ENCODE measurements at regions not wholly inside any gene's neighbourhood (a gene's known extent, or its start where the extent isn't known, plus 50 kb on each side); places are given as distances from the start of the nearest gene placed in this dataset.

DNA sequence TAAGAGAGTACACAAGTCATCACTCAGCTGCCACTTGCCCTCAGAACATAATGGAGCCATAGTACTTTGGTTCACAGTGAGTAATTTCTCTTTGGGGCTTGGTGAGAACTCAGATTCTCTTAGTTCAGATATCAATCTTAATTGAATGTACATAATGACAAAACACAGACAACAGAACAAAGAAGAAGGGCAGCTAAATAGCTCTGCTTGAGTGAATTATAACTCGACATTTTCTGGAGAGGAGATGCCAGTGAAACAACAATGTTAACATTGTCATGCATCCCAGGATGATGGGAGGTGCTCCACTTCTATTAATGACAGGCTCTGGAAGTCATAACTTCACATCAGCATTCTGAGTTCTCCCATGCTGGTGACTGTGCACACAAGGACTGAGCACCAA lies 508.1 kb downstream of the TMEM135 start:
- Histone ChIP-seq H4K20me1 (ENCODE audit: insufficient read depth) (no peaks in the 10 kb centered on the region), H3K4me2 (ENCODE audit: low read length) (no peak overlapping the region), H2AFZ (ENCODE audit: low read depth, low read length) (no peak overlapping the region), H3K9me3 (ENCODE audit: low read length) (no peaks in the 10 kb centered on the region), H3F3A (ENCODE audit: insufficient read depth, low read length, poor library complexity, severe bottlenecking) (no peaks in the 10 kb centered on the region), H3K36me3 (ENCODE audit: insufficient read depth, low read length) (no peaks in the 10 kb centered on the region), H3K27ac (ENCODE audit: low read length) (no peak overlapping the region), H3K9me2 (ENCODE audit: insufficient read depth, low read length) (no peaks in the 10 kb centered on the region), H3K9ac (ENCODE audit: low read length) (no peak overlapping the region), H3K79me2 (replicated peaks; ENCODE audit: insufficient read depth, low read length) (no peaks in the 10 kb centered on the region), H3K4me3 (ENCODE audit: low read length) (no peak overlapping the region), H3K27me3 (ENCODE audit: insufficient read depth, low read depth, low read length) (no peaks in the 10 kb centered on the region)
- no peak for TF ChIP-seq RAD21 (conservative IDR thresholded peaks at IDR 0.05)
- no peak for TF ChIP-seq EP300 (conservative IDR thresholded peaks at IDR 0.05; ENCODE audit: poor library complexity, severe bottlenecking)
- no peak for TF ChIP-seq EZH2 (IDR thresholded peaks at IDR 0.05; ENCODE audit: borderline replicate concordance, insufficient read depth, low read length, poor library complexity, severe bottlenecking)
- TF ChIP-seq MXI1 (conservative IDR thresholded peaks at IDR 0.05; ENCODE audit: poor library complexity, severe bottlenecking) = no peak

DNA sequence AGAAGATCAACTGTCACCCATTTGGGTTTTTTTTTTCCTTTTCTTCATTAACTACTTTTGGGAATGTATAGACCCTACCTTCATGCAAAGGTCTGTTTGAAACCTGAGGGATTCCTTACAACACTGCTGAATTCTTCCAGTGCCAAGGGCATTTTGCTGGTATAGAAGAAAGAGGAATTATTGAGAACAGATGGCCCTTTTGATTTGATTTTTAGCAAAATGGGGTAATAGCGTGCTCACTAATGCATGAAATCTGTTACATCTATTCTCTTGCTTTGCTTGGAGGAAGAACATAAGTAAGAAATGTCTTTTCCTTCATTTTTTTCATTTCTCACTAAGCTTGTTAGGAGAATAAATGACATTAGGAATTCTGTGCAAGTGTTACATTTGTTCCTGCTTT lies 501.9 kb downstream of the TMEM135 start:
- TF ChIP-seq SMC3 (conservative IDR thresholded peaks at IDR 0.05; ENCODE audit: poor library complexity) (no peak), REST (IDR thresholded peaks at IDR 0.05; ENCODE audit: borderline replicate concordance) (no peak), POLR2AphosphoS5 (IDR thresholded peaks at IDR 0.05) (no peak), TAF1 (IDR thresholded peaks at IDR 0.05; ENCODE audit: low read depth) (no peak), MXI1 (conservative IDR thresholded peaks at IDR 0.05; ENCODE audit: poor library complexity, severe bottlenecking) (no peak), EP300 (conservative IDR thresholded peaks at IDR 0.05; ENCODE audit: poor library complexity, severe bottlenecking) (no peak)
- TF ChIP-seq, protein P1, sequence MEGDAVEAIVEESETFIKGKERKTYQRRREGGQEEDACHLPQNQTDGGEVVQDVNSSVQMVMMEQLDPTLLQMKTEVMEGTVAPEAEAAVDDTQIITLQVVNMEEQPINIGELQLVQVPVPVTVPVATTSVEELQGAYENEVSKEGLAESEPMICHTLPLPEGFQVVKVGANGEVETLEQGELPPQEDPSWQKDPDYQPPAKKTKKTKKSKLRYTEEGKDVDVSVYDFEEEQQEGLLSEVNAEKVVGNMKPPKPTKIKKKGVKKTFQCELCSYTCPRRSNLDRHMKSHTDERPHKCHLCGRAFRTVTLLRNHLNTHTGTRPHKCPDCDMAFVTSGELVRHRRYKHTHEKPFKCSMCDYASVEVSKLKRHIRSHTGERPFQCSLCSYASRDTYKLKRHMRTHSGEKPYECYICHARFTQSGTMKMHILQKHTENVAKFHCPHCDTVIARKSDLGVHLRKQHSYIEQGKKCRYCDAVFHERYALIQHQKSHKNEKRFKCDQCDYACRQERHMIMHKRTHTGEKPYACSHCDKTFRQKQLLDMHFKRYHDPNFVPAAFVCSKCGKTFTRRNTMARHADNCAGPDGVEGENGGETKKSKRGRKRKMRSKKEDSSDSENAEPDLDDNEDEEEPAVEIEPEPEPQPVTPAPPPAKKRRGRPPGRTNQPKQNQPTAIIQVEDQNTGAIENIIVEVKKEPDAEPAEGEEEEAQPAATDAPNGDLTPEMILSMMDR (IDR thresholded peaks at IDR 0.05; ENCODE audit: poor library complexity, severe bottlenecking) = no peak
- Histone ChIP-seq H3K36me3 (ENCODE audit: insufficient read depth, low read length) (no peaks in the 10 kb centered on the region), H3K27ac (ENCODE audit: low read length) (no peak overlapping the region), H3F3A (ENCODE audit: insufficient read depth, low read length, poor library complexity, severe bottlenecking) (no peaks in the 10 kb centered on the region), H4K20me1 (ENCODE audit: insufficient read depth) (no peaks in the 10 kb centered on the region), H2AFZ (ENCODE audit: low read depth, low read length) (no peak overlapping the region), H3K27me3 (ENCODE audit: insufficient read depth, low read depth, low read length) (no peaks in the 10 kb centered on the region), H3K9me2 (ENCODE audit: insufficient read depth, low read length) (no peaks in the 10 kb centered on the region), H3K9me3 (ENCODE audit: low read length) (no peaks in the 10 kb centered on the region), H3K9ac (ENCODE audit: low read length) (no peak overlapping the region), H3K4me2 (ENCODE audit: low read length) (no peak overlapping the region), H3K79me2 (replicated peaks; ENCODE audit: insufficient read depth, low read length) (no peaks in the 10 kb centered on the region), H3K4me3 (ENCODE audit: low read length) (no peak overlapping the region)

DNA sequence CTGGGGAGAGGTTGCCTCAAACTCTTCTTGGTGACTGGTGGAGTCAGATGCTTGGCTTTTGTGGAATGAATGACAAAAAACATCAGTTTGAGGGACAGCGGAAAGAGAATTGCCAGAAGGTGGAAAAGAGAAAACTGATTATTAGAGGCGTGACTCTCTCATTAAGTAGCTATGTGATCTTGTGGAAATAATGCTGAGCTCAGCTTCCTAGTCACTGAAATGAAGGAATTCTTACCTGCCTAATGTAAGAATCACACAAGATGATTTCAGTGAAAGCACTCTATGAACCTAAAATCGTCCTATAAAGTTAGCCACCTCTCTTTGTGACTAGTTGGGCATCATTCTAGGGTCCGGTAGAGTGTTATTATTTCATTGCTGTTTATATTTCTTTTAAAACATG lies 498.8 kb downstream of the TMEM135 start:
- Histone ChIP-seq H2AFZ (ENCODE audit: low read depth, low read length) (no peak overlapping the region), H3K27me3 (ENCODE audit: insufficient read depth, low read depth, low read length) (no peaks in the 10 kb centered on the region), H3K27ac (ENCODE audit: low read length) (no peak overlapping the region), H3K36me3 (ENCODE audit: insufficient read depth, low read length) (no peaks in the 10 kb centered on the region), H3K9me2 (ENCODE audit: insufficient read depth, low read length) (no peaks in the 10 kb centered on the region), H3K9me3 (ENCODE audit: low read length) (no peaks in the 10 kb centered on the region), H3K9ac (ENCODE audit: low read length) (no peak overlapping the region), H4K20me1 (ENCODE audit: insufficient read depth) (no peaks in the 10 kb centered on the region), H3K79me2 (replicated peaks; ENCODE audit: insufficient read depth, low read length) (no peaks in the 10 kb centered on the region), H3K4me3 (ENCODE audit: low read length) (no peak overlapping the region), H3F3A (ENCODE audit: insufficient read depth, low read length, poor library complexity, severe bottlenecking) (no peaks in the 10 kb centered on the region), H3K4me2 (ENCODE audit: low read length) (no peak overlapping the region)
- TF ChIP-seq SMC3 (conservative IDR thresholded peaks at IDR 0.05; ENCODE audit: poor library complexity) (no peak), RAD21 (conservative IDR thresholded peaks at IDR 0.05) (no peak), MXI1 (conservative IDR thresholded peaks at IDR 0.05; ENCODE audit: poor library complexity, severe bottlenecking) (no peak)
- TF ChIP-seq, protein P1 (IDR thresholded peaks at IDR 0.05; ENCODE audit: poor library complexity, severe bottlenecking) = no peak

Data from neural cell (in vitro differentiated cells).